ENCODE measurements at regions not wholly inside any gene's neighbourhood (a gene's known extent, or its start where the extent isn't known, plus 50 kb on each side); places are given as distances from the start of the nearest gene placed in this dataset.

DNA sequence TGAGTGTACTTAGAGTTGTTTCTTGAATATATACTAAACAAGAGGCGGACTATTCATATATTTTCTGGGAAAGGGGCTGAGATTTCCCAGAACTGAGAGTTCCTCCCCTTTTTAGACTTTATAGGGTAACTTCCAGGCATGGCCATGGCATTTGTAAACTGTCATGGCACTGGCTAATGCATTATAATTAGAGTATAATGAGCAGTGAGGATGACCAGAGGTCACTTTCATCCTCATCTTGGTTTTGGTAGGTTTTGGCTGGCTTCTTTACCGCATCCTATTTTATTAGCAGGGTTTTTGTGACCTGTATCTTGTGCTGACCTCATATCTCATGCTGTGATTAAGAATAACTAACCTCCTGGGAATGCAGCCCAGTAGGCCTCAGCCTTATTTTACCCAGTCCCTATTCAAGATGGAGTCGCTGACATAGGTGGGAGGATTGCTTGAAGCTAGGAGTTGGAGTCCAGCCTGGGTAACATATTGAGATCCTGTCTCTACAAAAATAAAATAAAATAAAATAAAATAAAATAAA, 91.4 kb downstream of the MOBP start:
- Histone ChIP-seq H3K4me3 (no peak overlapping the region), H3K27me3 (no peaks in the 10 kb centered on the region), H3K27ac (no peak overlapping the region), H3K4me1 (no peaks in the 10 kb centered on the region), H3K36me3 (no peaks in the 10 kb centered on the region), H3K9me3 (no peaks in the 10 kb centered on the region)
- intact Hi-C loops (cut with DNase I), result no loop called here
- no peak for DNase-seq (ENCODE audit: extremely low spot score in 2 of 2)
- TF ChIP-seq, protein P1, sequence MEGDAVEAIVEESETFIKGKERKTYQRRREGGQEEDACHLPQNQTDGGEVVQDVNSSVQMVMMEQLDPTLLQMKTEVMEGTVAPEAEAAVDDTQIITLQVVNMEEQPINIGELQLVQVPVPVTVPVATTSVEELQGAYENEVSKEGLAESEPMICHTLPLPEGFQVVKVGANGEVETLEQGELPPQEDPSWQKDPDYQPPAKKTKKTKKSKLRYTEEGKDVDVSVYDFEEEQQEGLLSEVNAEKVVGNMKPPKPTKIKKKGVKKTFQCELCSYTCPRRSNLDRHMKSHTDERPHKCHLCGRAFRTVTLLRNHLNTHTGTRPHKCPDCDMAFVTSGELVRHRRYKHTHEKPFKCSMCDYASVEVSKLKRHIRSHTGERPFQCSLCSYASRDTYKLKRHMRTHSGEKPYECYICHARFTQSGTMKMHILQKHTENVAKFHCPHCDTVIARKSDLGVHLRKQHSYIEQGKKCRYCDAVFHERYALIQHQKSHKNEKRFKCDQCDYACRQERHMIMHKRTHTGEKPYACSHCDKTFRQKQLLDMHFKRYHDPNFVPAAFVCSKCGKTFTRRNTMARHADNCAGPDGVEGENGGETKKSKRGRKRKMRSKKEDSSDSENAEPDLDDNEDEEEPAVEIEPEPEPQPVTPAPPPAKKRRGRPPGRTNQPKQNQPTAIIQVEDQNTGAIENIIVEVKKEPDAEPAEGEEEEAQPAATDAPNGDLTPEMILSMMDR (IDR thresholded peaks at IDR 0.05), result no peak
- TF ChIP-seq POLR2AphosphoS5 (IDR thresholded peaks at IDR 0.05; ENCODE audit: insufficient read depth in 1 of 2, low read depth in 1 of 2) (no peak), POLR2A (IDR thresholded peaks at IDR 0.05) (no peak)

DNA sequence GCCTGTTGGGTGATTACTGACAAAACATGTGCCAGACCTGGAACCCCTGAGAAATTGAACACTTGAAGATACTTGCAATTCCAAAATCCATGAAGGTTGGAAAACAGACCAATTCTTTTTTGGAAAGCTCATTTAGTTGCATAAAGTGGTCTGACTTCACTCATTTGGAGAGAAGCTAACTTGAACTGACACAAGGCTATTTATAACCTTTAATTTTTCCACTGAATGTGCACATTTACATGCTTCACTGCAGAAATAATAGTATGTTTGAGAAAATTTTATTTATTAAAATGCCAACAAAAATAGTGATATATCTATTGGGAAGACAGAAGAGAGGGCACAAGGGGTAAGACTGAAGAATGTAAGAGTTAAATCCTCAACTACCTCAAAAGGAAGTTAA, 92.1 kb downstream of the MOBP start:
- Histone ChIP-seq H3K36me3 (no peaks in the 10 kb centered on the region), H3K4me3 (no peak overlapping the region), H3K27me3 (no peaks in the 10 kb centered on the region), H3K9me3 (no peaks in the 10 kb centered on the region), H3K27ac (no peak overlapping the region), H3K4me1 (no peaks in the 10 kb centered on the region)
- intact Hi-C loops (cut with DNase I), result no loop called here
- no peak for TF ChIP-seq POLR2A (IDR thresholded peaks at IDR 0.05)
- TF ChIP-seq, protein P1 (IDR thresholded peaks at IDR 0.05), result no peak
- TF ChIP-seq POLR2AphosphoS5 (IDR thresholded peaks at IDR 0.05; ENCODE audit: insufficient read depth in 1 of 2, low read depth in 1 of 2), result no peak
- no peak for DNase-seq (ENCODE audit: extremely low spot score in 2 of 2)

DNA sequence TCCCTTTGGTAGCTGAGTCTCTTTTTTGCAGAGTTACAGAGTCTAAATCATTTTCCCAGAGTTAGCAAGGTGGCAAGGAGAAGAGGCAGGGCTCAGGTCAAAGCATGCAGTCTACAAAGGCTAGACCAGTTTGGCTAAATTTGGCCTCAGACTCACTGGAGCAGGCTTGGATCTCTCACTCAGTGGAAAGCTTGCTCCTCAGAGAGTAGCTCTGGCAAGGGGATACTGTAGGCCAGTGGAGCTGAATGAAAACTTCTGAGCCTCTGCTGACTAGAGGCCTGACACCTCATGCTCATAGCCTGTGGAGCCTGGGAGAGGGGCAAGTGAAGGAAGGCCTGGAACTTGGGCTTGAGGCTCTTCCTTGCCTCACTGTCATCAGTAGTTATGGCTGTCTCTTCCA, 101.0 kb downstream of the MOBP start:
- no peaks in the 10 kb centered on the region for H3K27me3 ChIP-seq
- intact Hi-C loops (cut with DNase I), result no loop called here
- no peak overlapping the region for H3K4me3 ChIP-seq
- TF ChIP-seq POLR2A (IDR thresholded peaks at IDR 0.05) (no peak), POLR2AphosphoS5 (IDR thresholded peaks at IDR 0.05; ENCODE audit: insufficient read depth in 1 of 2, low read depth in 1 of 2) (no peak)
- TF ChIP-seq, protein P1 (IDR thresholded peaks at IDR 0.05), result no peak
- no peaks in the 10 kb centered on the region for H3K4me1 ChIP-seq
- no peaks in the 10 kb centered on the region for H3K9me3 ChIP-seq
- no peak for DNase-seq (ENCODE audit: extremely low spot score in 2 of 2)
- no peaks in the 10 kb centered on the region for H3K36me3 ChIP-seq
- H3K27ac ChIP-seq, result no peak overlapping the region

DNA sequence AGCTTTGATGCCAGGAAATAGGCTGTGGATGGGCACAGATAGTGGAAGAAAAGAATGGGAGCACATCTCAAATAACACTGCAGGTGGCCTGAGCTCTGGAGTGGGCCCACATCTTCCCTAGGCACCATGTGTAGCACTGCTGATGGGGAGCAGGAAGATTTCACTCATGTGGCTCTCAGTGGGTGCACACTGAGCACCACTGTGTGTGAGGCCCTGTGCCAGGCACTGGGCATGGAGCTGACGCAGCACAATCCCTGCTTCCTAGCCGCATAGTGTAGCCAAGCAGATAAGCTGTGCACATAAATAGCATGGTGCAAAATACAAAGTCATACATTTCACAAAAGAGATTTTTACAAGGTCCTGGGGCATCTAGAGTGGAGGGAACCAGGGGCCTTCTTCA, 101.6 kb downstream of the MOBP start:
- Histone ChIP-seq H3K4me3 (no peak overlapping the region), H3K9me3 (no peaks in the 10 kb centered on the region), H3K36me3 (no peaks in the 10 kb centered on the region), H3K4me1 (no peaks in the 10 kb centered on the region), H3K27ac (no peak overlapping the region), H3K27me3 (no peaks in the 10 kb centered on the region)
- intact Hi-C loops (cut with DNase I), result no loop called here
- DNase-seq (ENCODE audit: extremely low spot score in 2 of 2), result no peak
- TF ChIP-seq POLR2A (IDR thresholded peaks at IDR 0.05), result no peak
- TF ChIP-seq, protein P1 (IDR thresholded peaks at IDR 0.05), result no peak
- TF ChIP-seq POLR2AphosphoS5 (IDR thresholded peaks at IDR 0.05; ENCODE audit: insufficient read depth in 1 of 2, low read depth in 1 of 2), result no peak

- intact Hi-C loops (cut with DNase I), result no loop called here
- no peak for DNase-seq (ENCODE audit: extremely low spot score in 2 of 2)
- Histone ChIP-seq H3K4me1 (no peaks in the 10 kb centered on the region), H3K27me3 (no peaks in the 10 kb centered on the region), H3K9me3 (no peaks in the 10 kb centered on the region), H3K36me3 (no peaks in the 10 kb centered on the region), H3K27ac (no peak overlapping the region), H3K4me3 (no peak overlapping the region)
- no peak for TF ChIP-seq POLR2A (IDR thresholded peaks at IDR 0.05)
These were observed 105.9 kb downstream of the MOBP start for GRCh38 chr3:39573392-39573791.

Measured in vagina (tissue), 2 donors.